GM18873 (cell line): ENCODE measurements at regions not wholly inside any gene's neighbourhood (a gene's known extent, or its start where the extent isn't known, plus 50 kb on each side); places are given as distances from the start of the nearest gene placed in this dataset.
"Not testable (repeated sequence)": the region's sequence is repeated elsewhere in the genome, so short reads cannot be mapped to it uniquely, and the experiment has no call there.

Experiments used
- ATAC-seq: cut with Tn5 transposase; IDR thresholded peaks from one replicate; pipeline ENCODE4 v1.9.1; 2021; ENCODE audit warnings: mild to moderate bottlenecking, moderate library complexity, moderate number of reproducible peaks; ENCODE audit not compliant: unreplicated experiment, low FRiP score

- ATAC-seq: no peak
These were observed 154.6 kb downstream of the MTX2 start for GRCh38 chr2:176423819-176424218.

GRCh38 chr2:176424746-176425145 lies 155.5 kb downstream of the MTX2 start:
- no peak for ATAC-seq

- ATAC-seq: no peak
These were observed 158.3 kb downstream of the MTX2 start for GRCh38 chr2:176427549-176427948.

GRCh38 chr2:176428944-176429469 lies 159.8 kb downstream of the MTX2 start:
- not testable (repeated sequence) for ATAC-seq

- ATAC-seq: no peak
These were observed 163.2 kb downstream of the MTX2 start for GRCh38 chr2:176432434-176432833.

GRCh38 chr2:176435729-176436128 lies 166.5 kb downstream of the MTX2 start:
- no peak for ATAC-seq

- ATAC-seq: no peak
These were observed 174.7 kb downstream of the MTX2 start for GRCh38 chr2:176443946-176444345.

- ATAC-seq: no peak
These were observed 176.7 kb downstream of the MTX2 start for GRCh38 chr2:176445956-176446355.

GRCh38 chr2:176446718-176447414 lies 177.6 kb downstream of the MTX2 start:
- ATAC-seq: no peak

- no peak for ATAC-seq
These were observed 178.4 kb downstream of the MTX2 start for GRCh38 chr2:176447616-176448015.

GRCh38 chr2:176449852-176450251 lies 180.6 kb downstream of the MTX2 start:
- ATAC-seq: no peak

GRCh38 chr2:176453784-176454183 lies 184.5 kb downstream of the MTX2 start:
- ATAC-seq: no peak

GRCh38 chr2:176454893-176455815 lies 185.9 kb downstream of the MTX2 start:
- ATAC-seq: no peak

- no peak for ATAC-seq
These were observed 186.6 kb downstream of the MTX2 start for GRCh38 chr2:176455816-176456291.

- no peak for ATAC-seq
These were observed 188.2 kb downstream of the MTX2 start for GRCh38 chr2:176457481-176457880.

- ATAC-seq: no peak
These were observed 192.0 kb downstream of the MTX2 start for GRCh38 chr2:176461098-176461808.

- no peak for ATAC-seq
These were observed 192.8 kb downstream of the MTX2 start for GRCh38 chr2:176461809-176462670.

GRCh38 chr2:176463546-176463945 lies 194.3 kb downstream of the MTX2 start:
- no peak for ATAC-seq

GRCh38 chr2:176464886-176465564 lies 195.8 kb downstream of the MTX2 start:
- no peak for ATAC-seq
